KG1 (cell line): ENCODE measurements at regions not wholly inside any gene's neighbourhood (a gene's known extent, or its start where the extent isn't known, plus 50 kb on each side); places are given as distances from the start of the nearest gene placed in this dataset.
A peak's percentile ranks its signal among the peaks of the same experiment; 100 is the strongest.
"Not testable (repeated sequence)": the region's sequence is repeated elsewhere in the genome, so short reads cannot be mapped to it uniquely, and the experiment has no call there.

Source experiments
- DNase-seq: peaks from one replicate; lab custom pipeline; 2025; lab: John Stamatoyannopoulos, UW

DNA sequence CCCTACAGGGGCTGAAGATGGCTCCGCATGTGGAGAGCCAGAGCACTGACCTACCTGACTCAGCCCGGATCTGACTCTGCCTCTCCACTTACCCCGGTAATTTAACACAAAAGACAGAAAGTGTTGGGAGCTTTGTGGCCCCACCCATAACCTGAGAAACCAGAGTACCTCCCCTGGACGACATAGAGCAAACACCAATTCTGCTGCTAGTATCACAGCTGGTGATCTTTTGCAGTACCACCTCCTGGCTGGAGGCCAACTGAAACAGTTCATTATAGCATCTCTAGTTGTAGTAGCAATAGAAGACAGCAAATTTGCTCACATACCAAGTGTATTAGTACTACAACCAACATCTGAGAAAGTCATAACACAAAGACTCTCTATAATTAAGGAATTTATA, 443.9 kb downstream of the KLHL4 start:
- DNase-seq = no peak

- DNase-seq = no peak
Measured at GRCh38 chrX:87968118-87968517, 450.5 kb downstream of the KLHL4 start.

DNA sequence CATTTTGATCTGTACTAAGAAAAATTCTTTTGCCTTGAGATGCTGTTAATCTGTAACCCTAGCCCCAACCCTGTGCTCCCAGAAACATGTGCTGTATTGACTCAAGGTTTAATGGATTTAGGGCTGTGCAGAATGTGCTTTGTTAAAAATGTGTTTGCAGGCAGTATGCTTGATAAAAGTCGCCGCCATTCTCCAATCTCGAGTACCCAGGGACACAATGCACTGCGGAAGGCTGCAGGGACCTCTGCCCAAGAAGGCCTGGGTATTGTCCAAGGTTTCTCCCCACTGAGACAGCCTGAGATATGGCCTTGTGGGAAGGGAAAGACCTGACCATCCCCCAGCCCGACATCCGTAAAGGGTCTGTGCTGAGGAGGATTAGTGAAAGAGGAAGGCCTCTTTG, 454.5 kb downstream of the KLHL4 start:
- not testable (repeated sequence) for DNase-seq

DNA sequence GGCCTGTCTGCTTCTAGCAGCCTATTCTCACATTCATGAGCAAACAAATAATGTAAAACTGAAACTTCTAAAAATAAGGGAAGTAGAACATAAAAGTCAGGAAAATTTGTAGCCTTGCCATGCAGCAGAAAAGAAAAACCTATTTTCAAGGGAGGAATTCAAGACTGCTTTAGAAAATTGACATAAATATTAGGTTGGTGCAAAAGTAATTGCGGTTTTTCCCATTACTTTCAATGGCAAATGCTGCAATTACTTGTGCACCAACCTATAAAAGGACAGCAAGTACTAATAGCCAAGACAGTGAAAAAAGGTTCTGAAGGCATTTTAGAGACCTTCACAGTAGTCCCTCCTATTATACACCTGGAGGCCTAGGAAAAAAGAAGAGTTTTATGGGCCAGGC, 457.8 kb downstream of the KLHL4 start:
- no peak for DNase-seq

GRCh38 chrX:88007873-88008272, 490.3 kb downstream of the KLHL4 start:
- not testable (repeated sequence) for DNase-seq

GRCh38 chrX:88024022-88024421, 506.4 kb downstream of the KLHL4 start:
- DNase-seq = no peak

GRCh38 chrX:88072339-88073030, 554.9 kb downstream of the KLHL4 start:
- no peak for DNase-seq

GRCh38 chrX:88101968-88102367, 584.4 kb downstream of the KLHL4 start:
- no peak for DNase-seq

- no peak for DNase-seq
Measured at GRCh38 chrX:88135735-88136134, 611.3 kb upstream of the CPXCR1 start.

DNA sequence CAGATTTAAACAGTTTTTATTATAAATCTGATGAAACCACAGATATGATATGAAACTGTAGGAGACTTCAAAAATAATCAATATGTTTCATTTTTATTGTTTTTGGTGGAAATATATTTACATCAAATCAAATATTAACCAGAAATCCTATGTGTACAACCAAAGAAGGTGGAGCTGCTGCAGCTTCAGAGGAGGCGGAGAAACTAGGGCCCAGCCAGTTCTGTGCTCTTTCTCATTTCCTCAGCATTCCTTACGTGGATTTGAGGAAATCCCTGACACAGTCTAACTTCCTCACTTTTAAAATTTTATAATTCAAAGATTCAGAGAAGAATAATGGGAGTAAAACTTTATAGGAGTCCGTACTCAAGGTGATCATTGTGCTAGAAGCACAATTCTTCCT, 610.7 kb upstream of the CPXCR1 start:
- DNase-seq = no peak

DNA sequence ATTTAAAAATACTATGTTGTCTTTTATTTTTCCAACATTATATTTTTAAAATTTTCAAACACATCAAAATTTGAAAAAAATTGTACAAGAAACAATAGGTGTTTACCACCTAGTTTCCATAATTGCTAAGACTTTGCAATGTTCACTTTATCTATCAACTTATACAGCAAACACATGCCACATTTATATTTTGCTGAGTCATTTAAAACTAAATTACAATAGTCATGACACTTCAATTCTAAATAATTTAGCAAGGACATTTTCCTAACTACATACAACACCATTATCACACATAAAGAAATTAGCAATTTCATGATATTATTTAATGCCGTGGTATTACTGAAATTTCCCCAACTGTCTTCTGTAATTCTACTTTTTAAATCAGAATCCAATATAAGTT, 600.4 kb upstream of the CPXCR1 start:
- DNase-seq = no peak

DNA sequence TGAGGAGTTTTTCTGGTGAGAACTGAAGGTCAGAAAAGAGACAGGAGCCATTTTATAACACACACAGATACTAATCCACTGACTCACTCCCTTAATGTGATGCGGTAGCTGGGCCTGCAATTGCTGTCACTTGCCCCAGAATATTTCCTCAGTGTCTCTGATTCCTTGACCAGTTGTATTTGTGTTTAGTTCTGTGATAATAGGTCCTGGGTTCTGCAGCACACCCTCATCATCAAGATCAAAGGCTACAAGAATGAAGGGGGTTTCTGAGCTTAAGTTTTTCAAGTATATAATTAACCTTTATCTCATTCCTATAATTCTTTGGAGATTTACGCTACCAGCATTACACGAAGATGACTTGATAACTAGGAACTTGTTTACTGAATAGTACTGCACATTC, 576.5 kb upstream of the CPXCR1 start:
- no peak for DNase-seq

GRCh38 chrX:88173932-88174440, 573.0 kb upstream of the CPXCR1 start:
- DNase-seq = not testable (repeated sequence)

- DNase-seq = no peak
Measured at GRCh38 chrX:88202149-88202548, 544.9 kb upstream of the CPXCR1 start.

DNA sequence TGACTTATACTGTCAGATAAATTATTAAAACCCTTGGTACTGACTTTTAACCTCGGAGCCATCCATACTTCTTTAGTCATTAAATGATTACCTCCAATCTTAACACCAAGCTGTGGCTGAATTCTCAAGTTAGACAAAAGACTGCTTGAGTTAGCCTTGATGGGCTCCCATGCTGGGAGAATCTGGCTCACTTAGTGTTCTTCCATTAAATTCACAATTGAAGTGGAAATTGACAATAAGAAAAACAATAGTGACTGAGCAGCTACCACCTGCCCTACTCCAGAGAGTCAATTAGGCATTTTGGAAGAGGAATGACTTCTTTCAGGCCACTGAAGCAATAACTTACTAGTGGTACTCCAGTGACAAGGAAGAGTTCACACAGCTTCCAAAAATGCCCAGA, 503.0 kb upstream of the CPXCR1 start:
- no peak for DNase-seq

DNA sequence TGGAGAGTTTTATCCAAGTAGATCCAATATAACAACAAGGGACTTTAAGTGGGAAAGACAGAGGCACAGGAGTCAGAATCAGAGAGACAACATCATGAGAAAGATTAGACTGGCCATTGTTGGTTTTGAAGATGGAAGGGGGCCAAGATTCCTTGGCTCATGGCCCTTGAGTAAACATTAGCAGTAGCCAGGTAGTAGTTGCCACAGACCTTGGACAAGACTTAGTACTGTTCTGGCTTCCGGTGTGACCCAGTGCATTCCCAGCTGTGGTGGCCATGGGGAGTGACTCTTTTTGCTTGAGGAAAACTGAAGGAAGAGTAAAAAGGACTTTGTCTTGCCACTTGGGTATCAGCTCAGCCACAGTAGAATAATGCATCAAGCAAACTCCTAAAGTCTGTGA, 462.2 kb upstream of the CPXCR1 start:
- no peak for DNase-seq

GRCh38 chrX:88313972-88314371, 433.1 kb upstream of the CPXCR1 start:
- DNase-seq = not testable (repeated sequence)

- DNase-seq = peak; percentile 0
Measured at GRCh38 chrX:88325634-88326033, 421.4 kb upstream of the CPXCR1 start.

GRCh38 chrX:88355252-88355651, 391.8 kb upstream of the CPXCR1 start:
- DNase-seq = no peak

GRCh38 chrX:88366314-88366713, 380.7 kb upstream of the CPXCR1 start:
- no peak for DNase-seq

- no peak for DNase-seq
Measured at GRCh38 chrX:88378406-88378805, 368.6 kb upstream of the CPXCR1 start.

- DNase-seq = no peak
Measured at GRCh38 chrX:88397551-88397950, 349.5 kb upstream of the CPXCR1 start.

- DNase-seq = no peak
Measured at GRCh38 chrX:88416002-88416401, 331.0 kb upstream of the CPXCR1 start.

DNA sequence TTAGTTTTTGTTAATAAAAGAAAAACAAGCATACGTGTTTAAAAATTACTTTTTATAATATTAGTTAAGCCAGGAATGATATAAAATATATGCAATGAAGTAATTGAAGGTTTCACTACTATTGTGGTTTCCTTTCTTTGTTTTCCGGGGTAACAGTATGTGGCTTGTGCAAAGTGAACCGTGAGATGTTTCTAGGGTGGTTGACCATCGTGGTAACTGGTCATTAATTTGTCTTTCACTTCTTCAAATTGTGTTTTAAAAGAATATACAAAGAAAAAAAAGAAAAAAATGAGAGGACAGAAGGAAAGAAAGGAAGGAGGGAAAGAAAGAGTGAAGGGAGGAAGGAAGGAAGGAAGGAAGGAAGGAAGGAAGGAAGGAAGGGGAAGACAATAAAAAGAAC, 330.1 kb upstream of the CPXCR1 start:
- no peak for DNase-seq
